ENCODE measurements at regions not wholly inside any gene's neighbourhood (a gene's known extent, or its start where the extent isn't known, plus 50 kb on each side); places are given as distances from the start of the nearest gene placed in this dataset.

DNA sequence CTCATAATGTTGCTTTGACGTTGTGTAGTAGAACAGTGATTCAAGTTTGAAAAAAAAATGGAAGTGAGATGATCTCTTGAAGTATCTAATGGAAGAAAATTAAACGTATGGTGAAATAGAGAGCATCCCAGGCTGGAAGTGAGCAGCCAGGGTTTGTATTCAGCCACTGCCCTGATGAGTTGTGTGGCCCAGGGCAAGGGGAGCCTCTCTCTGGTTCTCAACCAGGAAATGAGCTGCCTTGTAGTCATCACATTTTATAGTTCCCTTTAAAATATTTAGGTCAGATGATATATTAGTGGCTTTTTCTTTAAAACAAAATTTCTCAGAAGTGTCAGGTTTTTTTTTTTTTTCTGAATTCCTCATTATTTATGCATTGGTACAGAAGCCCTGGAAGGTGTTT, 150.3 kb downstream of the GPAT3 start:
- no peak for TF ChIP-seq CTCF (conservative IDR thresholded peaks at IDR 0.05)
- TF ChIP-seq EZH2 (IDR thresholded peaks at IDR 0.05; ENCODE audit: low read depth) = no peak
